ENCODE measurements at regions not wholly inside any gene's neighbourhood (a gene's known extent, or its start where the extent isn't known, plus 50 kb on each side); places are given as distances from the start of the nearest gene placed in this dataset.

- TF ChIP-seq POLR2AphosphoS5 (IDR thresholded peaks at IDR 0.05; ENCODE audit: low read depth, low read length) (no peak), POLR2A (IDR thresholded peaks at IDR 0.05; ENCODE audit: low read depth, low read length) (no peak)
Observed at GRCh38 chr7:124251636-124252035, 218.8 kb upstream of the TMEM229A start.
